GM21381 (cell line): ENCODE measurements at regions not wholly inside any gene's neighbourhood (a gene's known extent, or its start where the extent isn't known, plus 50 kb on each side); places are given as distances from the start of the nearest gene placed in this dataset.

Source experiments
- ATAC-seq: cut with Tn5 transposase; IDR thresholded peaks from one replicate; pipeline ENCODE4 v1.9.1; 2021; ENCODE audit warnings: mild to moderate bottlenecking, moderate library complexity; ENCODE audit not compliant: unreplicated experiment

DNA sequence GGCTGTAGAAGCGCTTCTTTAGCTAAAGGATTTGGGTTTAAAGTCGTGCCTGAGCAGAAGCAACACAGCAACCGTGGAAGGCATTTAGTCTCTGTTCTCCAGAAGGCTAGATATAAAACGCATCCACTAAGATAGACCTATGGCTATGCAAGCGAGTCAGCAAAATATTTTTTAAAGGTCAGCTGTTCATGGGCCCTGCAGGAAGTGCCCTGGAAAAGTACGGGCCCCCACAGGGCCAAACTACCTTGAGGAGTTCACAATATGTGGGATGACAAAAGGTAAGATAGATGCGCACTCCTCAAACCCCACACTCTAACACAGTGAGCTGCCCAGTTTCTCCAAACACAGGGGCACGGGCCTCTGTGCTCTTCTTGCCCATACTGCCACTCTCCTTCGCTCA, 261.6 kb downstream of the VPS13C start:
- ATAC-seq = no peak

DNA sequence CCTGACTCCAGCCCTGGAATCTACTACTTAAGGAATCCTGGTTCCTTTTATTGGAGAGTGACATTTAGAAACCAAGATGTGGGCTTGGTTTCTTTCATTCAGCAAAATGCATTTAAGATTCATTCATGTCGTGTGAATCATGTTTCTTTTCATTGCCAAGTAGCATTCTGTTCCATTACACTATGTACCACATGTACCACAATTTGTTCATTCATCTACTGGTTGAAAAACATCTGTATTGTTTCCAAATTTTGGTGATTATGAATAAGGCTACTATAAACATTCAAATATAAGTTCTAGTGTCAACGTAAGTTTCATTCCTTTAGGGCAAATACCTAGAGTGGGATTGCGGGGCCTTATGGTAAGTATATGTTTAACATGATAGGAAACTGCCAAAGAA, 264.2 kb downstream of the VPS13C start:
- no peak for ATAC-seq

DNA sequence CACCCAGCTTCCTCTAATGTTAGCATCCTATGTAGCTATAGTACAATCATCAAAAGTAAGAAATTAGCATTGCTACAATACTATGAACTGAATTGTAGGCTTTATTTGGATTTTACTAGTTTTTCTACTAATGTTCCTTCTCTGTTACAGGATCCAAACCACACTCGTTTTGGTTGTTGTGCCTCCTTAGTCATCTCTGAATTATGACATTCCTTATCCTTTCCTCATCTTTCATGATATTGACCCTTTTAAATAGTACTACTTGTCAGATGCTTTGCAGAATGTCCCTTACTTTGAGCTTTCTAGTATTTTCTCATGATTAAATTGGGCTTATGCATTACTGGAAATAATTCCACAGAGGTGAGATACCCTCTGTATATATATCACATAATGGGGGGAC, 265.4 kb downstream of the VPS13C start:
- ATAC-seq = no peak

DNA sequence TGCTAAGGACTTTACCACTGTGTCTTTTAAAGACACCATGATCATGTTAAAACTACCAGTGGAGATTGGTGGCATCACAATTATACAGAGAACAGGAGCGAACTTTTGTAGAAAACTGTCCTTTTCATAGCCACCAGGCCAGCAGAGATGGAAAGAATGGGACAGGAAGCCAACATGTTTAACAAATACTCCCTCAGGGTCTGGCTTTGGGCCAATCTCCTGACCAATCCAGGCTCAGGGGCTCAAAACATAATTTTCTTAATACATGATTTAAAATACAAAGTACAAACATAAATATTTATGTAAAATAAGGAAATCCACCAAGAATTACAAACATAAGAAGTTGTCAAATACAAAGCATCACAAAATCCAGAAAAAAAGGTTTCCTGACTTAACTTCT, 266.0 kb downstream of the VPS13C start:
- ATAC-seq = no peak

DNA sequence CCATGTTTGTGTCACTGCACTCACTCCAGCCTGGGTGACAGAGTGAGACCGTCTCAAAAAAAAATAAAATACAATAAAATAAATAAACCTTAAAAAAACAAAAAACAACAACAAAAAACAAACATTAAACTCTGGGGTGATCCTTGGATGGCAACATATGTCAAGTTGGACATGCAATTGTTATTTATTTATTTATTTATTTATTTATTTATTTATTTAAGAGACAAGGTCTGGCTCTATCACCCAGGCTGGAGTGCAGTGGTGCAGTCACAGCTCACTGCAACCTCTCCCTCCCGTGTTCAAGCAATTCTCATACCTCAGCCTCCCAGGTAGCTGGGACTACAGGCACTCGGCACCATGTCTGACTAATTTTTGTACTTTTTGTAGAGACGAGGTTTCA, 275.5 kb downstream of the VPS13C start:
- ATAC-seq = no peak

DNA sequence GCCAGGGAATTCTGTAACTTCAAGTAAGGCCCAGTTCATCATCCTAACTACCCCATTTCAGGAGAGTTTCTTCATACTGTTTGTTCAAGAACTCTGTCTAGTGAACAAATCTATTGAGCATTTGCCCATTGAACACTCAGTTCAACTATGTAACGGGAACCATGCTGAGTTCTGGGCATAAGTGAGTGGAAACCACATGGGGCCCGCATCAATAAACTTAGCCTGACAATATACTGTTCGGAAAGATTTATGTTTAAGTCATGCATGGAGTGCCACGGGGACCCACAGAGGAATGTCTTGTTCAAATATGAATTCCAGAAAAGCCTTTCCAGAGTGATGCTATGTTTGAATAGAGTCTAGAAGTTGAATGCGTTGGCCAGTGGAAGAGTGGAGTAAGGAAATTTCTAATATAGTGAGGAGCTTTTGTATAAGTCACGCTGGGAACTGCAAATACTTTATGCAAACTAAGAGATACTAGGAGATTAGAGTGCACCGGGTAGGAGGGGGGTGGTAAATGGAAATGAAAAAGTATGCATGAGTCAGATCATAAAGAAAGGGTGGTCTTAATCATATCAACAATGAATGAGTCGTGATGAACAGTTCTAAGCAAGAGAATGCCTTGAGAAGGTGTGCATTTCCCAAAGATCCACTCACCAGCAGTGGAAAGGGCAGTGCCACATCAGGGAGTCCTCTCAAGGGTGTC, 279.8 kb downstream of the VPS13C start:
- no peak for ATAC-seq

DNA sequence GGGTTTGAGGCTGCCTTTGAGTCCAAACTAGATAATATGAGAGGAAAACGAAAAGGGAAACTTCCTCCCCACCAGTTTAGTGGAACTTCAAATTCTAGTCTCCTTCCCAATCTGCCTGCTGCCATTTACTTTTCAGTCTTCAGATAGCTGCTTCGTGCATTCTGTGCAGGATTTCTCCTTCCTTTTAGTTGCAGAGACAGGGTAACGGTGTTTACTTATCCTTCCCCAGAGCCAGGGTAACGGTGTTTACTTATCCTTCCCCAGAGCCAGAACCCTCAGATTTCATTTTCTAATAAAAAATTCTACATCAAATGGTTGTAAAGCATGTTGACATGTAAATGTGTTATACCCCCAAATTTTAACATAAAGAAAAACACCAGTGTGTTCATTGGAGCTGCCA, 282.6 kb downstream of the VPS13C start:
- ATAC-seq = no peak

DNA sequence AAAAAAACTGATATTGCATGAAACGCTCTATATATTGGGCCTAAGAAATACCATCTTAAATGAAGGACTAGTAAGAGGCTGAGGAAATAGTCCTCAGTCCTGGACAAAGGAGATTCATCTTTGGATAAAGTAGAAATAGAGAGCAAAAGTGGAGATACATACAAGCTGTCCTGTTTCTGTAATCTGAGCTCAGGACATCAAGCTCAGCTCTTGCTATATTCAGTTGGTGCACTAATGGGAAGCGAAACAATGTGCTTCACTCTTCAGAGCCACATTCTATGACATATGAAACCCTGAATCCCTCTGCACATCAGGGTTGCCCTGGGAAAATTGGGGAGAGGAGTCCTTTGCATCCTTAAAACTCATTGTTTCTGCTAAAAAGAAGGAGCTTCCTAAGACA, 290.7 kb downstream of the VPS13C start:
- ATAC-seq = no peak

DNA sequence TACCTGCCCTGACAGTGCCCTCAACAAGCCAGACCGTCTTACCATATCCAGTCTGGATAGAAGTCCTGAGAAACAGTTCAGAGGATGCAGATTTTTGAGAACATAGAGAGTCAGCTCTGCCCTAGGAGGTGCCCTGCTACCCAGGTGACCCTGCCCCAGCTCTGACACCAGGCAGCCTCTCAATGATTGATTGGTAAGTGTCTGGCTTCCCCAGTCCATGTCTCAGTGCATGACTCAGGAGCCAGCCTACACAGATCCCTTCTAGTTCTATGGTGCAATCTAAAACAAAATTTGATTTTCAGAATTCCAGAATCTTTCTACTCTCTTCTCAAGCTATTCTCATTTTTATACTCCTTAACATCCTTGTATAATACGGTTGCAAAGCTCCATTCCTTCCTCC, 292.1 kb downstream of the VPS13C start:
- ATAC-seq = no peak

DNA sequence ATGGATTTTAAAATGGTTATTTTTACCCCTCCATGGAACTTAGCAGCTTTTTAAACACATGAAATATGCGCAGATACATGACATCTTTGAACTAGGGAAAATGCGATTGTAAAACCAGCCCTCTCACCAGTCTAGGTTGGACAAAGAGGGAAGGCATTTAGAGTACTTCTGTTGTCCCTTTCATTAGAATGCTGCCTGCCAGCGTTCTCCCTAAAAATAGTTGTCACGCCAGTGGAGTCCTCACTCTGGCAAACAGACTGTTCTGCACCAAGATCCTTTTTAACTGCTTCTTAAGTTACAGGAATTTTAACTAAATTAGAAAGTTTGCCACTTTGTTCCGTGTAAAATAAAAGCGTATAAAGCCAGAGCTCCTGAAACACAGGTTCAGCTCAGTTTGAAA, 295.3 kb downstream of the VPS13C start:
- no peak for ATAC-seq

DNA sequence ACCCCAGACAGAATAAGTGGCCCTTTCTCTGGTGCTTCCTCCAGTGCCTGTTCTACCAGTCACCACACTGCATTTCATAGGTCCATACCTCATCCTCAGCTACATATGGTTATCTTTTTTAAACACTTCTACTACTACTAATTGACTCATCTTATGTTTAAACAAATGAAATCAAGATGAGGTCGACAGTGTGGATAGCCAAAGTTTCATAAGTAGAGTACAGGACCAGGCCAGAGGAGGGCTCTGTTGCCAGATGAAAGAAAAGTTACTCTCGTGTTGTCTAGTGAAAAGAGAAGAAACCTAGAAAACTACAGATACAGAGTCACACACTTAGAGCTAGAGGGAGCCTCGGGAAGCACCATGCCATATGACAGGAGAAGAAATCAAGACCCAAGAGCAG, 296.1 kb downstream of the VPS13C start:
- no peak for ATAC-seq

DNA sequence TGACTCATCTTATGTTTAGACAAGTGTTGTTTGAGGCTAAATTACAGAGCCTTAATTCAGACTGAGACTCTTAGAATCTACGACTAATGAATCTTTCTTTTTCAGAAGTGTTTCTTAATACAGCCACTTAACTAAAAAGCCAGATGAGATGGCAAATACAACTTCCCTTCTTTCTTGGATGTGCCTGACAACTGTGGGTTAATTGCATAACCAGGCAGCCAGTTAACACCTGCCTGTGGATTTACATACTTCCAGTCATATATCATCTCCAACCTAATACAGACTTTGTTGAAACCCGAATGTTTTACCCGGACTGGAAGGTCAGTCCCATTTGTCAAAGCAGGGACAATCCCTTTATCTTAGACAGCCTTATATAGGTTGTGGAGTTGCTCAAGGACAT, 297.6 kb downstream of the VPS13C start:
- no peak for ATAC-seq

DNA sequence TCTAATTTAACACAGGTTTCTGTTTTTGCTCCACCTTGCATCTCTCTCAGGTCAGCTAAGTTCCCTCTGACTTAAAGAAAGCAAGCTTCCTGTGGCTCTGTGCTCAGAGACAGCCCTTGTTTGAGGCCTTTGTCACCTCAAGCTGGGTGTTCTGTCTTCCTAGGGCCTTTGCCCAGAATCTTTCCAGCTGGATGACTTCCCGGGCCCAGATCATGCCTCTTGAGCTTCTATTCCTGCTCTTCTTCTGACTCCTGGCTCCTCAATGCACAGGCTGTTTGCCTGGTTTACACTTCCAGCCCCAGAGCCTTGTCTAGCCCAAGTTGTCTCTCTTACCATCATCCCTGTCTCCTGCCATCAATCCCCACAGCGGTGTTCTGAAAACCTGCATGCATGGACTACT, 300.6 kb downstream of the VPS13C start:
- no peak for ATAC-seq

DNA sequence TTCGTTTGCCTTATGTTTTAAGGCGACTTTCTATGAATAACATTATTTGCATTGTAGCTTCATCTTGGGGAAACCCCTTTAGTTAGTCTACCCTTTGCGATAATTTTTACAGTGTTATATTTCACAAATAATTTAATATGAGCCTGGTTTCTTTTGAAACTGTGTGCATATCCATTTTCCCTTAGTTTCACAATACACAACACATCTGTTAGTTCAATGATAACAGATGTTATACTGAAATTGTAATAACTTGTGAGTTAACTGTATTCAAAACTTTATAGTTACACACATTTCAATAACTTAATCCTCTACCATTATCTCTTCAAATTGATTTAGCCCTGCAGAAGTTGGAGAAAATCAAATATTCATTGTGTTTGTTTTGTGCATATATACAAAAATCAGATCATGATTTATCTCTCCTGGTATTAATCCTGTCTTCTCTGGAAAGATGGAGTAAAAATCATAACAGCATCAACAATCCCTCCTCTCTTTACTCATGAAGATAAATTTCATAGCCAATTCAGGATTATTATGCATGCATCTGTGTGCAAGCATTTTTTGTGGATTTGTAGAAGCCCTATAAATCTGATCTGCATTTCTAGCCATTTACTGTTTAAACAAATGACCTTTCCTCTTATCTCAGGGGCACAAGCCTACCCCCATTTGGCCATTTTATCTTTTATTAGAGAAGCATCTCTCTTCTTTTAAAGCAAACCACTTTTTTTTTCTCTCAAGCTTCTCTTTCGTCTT, 304.0 kb downstream of the VPS13C start:
- ATAC-seq = no peak

DNA sequence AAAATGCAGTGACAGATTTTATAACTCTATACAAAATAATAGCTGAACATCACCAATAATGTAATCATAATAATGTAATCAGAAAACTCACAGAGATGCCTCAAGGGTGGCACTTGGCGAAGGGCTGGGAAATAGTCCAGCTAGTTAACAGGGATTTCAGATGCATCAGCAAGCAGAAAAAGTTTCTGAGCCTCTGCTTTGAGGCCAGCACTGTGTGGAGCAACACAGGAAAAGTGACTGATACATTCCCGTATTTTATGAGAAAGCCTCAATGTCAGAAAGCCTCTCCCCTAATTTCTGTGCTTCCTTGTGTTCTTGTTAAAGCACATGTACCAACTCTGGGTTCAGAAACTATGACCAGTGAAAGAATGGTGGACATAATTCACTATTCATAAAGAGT, 304.8 kb downstream of the VPS13C start:
- no peak for ATAC-seq

DNA sequence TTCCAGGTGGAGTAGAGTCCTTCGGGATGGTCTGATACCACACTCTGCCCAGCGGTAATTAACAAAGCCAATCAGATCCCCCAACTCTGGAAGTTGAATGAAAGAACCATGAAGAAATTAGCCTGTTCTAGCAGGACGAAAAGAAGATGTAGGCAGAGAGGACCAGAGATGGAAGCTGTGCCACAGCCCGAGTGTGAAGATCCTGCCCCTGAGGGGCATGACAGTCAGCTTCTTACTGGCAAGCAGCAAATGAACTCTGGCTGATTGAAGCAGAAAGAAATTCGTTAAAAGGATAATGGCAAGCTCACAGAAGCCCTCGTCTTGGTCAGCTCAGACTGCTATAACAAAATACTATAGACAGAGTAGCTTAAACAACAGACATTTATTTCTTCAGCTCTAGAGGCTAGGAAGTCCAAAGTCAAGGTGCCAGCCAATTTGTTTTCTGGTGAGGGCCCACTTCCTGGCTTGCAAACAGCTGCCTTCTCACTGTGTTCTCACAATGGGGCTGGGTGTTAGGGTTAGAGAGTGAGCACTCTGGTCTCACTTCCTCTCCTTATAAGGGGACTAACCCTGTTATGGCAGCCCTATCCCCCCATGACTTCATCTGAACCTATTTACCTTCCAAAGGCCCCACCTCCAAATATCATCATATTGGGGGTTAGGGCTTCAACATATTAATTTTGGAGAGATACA, 307.1 kb downstream of the VPS13C start:
- ATAC-seq = no peak

DNA sequence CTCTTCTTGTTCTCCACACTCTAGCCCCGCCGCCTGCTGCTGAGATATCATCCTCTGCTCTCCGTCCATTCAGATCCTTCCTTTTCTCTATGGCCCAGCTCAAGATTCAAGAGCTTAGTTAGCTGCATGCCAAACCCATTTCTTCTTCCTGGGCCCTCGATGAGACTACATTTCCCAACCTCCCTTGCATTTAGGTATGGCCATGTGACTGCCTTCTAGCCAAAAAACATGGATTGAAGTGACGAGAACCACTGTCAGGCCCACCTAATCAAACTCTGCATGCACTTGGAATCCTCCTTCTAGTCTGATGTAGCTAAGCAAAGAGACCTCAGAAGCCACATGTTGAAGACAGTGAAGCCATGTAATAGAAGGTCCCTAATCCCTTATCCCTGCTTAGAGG, 308.2 kb downstream of the VPS13C start:
- no peak for ATAC-seq

DNA sequence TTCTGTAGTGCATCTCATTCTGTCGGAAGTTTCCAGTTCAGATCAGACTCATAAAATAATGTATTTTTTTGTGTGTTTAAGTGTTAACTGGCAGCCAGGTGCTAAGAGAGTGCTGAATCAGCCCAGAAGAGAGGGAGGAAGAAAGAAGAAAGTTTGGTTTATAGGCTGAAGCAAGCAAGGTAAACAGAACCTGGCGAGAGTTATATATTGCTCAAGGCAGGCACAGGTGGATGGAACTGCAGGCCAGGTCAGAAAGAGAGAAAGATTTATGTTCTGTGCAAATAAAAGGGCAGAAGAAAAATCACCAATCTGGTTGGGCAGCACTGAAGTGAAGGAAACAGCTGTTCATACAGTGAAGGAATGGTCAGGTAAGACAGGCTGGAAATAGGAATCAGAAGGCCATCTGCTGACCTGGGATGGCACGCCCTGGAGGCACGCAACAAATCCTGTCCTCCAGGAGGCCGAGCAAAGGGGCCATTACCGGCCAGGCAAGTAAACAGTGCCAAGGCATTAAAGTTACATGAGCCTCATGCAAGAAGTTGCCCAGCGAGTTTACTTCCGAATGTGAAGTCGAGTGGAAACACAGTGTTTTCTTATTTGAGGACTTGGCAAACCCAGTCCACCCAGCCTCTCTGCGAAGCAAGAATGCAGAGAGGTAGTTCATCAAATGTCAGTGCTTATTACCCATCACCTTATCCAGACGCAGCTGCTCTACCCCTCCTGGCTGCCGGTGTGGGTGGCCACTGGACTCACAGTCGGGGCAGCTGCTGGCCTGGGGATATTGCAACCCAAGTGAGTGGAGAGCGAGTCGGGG, 309.8 kb downstream of the VPS13C start:
- no peak for ATAC-seq

DNA sequence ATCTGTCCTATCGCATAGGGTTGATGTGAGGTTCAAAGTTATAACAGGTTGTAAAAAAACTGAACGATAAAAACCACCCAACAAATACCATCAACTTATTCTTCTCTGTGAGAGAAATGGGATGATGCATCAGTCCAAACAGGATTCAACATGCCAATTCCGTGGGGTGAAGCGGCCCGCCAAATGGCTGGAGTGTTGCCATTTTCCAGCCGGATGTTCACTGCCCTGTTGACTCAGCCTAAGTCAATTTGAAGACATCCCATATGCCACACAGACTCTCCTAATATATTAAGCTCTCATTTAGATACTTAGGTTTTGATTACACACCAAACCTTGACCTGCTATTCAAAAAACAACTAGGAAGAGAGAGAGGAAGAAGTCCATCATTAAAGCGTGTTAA, 311.1 kb downstream of the VPS13C start:
- no peak for ATAC-seq

DNA sequence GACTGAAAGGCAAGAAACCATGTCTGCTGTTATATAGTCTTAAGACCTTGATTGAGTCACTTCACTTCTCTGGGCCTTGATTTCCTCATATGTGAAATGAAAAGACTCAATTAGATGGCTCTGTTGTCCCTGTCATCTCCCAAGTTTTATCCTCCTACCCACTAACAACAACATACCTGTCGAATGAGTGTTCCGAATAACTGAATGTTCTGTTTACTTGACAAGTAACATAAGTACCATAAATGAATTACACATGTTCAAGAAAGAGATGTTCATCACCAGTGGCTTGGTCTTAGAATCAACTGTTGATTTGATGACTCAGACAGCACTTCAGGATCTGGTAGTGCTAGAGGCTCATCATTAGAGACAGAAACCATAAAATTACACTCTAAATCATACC, 311.7 kb downstream of the VPS13C start:
- no peak for ATAC-seq

DNA sequence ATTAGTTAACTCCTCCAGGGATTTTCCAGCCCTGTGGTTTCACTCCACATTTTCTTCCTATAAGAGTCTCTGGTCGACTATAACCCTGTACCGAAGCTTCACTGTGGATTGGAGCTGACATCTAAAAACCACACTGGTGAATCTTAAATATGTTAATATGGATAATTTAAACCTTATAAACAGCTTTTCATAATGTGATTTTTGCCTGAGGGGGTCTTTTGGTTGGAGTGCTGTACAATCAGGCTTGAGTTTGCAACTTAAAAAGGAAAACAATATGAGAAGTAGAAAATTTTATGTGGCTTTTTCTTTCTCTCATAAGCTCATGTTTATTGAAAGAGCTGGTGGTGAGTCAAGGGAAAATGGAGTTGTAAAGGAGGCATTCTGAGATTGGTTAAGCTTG, 313.7 kb downstream of the VPS13C start:
- ATAC-seq = no peak
